22Rv1 (cell line): ENCODE measurements at regions not wholly inside any gene's neighbourhood (a gene's known extent, or its start where the extent isn't known, plus 50 kb on each side); places are given as distances from the start of the nearest gene placed in this dataset.

Experiments
- ZFX ChIP-seq: fragments of 450-650 bp; IDR thresholded peaks from 2 replicates; pipeline ENCODE4 v1.6.1; 2017; ENCODE audit warnings: antibody characterized with exemption, borderline replicate concordance
- TF ChIP-seq, protein P1 (sequence below): fragments of 450-650 bp; IDR thresholded peaks from 2 replicates; pipeline ENCODE4 v1.5.1; 2017; ENCODE audit warnings: mild to moderate bottlenecking

DNA sequence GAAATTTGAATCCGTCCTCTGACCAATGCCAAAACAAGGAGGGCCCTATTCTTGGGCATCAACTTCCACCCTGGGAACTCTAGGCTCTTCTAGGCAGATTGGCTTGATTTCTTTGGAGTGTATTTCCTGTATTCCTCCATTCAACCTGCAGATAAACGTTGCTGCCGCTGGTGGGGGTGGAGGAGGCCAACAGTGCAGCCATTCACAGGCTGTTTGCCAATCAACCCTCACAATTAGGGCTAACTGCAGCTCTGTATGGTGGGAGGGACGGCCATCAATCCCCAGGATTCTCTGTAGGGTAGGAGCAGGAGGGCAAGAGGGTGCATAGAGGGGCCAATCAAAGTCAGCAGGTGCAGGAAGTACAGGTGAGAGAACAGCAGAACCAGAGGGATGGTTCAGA is 273.1 kb upstream of the PROX1 start:
- TF ChIP-seq, protein P1, sequence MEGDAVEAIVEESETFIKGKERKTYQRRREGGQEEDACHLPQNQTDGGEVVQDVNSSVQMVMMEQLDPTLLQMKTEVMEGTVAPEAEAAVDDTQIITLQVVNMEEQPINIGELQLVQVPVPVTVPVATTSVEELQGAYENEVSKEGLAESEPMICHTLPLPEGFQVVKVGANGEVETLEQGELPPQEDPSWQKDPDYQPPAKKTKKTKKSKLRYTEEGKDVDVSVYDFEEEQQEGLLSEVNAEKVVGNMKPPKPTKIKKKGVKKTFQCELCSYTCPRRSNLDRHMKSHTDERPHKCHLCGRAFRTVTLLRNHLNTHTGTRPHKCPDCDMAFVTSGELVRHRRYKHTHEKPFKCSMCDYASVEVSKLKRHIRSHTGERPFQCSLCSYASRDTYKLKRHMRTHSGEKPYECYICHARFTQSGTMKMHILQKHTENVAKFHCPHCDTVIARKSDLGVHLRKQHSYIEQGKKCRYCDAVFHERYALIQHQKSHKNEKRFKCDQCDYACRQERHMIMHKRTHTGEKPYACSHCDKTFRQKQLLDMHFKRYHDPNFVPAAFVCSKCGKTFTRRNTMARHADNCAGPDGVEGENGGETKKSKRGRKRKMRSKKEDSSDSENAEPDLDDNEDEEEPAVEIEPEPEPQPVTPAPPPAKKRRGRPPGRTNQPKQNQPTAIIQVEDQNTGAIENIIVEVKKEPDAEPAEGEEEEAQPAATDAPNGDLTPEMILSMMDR = no peak
- TF ChIP-seq ZFX = no peak
